22Rv1 (cell line): ENCODE measurements at regions not wholly inside any gene's neighbourhood (a gene's known extent, or its start where the extent isn't known, plus 50 kb on each side); places are given as distances from the start of the nearest gene placed in this dataset.

Source experiments
- CTCF ChIP-seq: fragments of 450-650 bp; IDR thresholded peaks from 2 replicates; pipeline ENCODE4 v1.5.1; 2017; ENCODE audit warnings: mild to moderate bottlenecking
- ZFX ChIP-seq: fragments of 450-650 bp; IDR thresholded peaks from 2 replicates; pipeline ENCODE4 v1.6.1; 2017; ENCODE audit warnings: antibody characterized with exemption, borderline replicate concordance

GRCh38 chr1:213570487-213570886, 417.3 kb upstream of the PROX1 start:
- no peak for TF ChIP-seq CTCF
- TF ChIP-seq ZFX: no peak
